ENCODE measurements at regions not wholly inside any gene's neighbourhood (a gene's known extent, or its start where the extent isn't known, plus 50 kb on each side); places are given as distances from the start of the nearest gene placed in this dataset.
"Not testable (repeated sequence)": the region's sequence is repeated elsewhere in the genome, so short reads cannot be mapped to it uniquely, and the experiment has no call there.

DNA sequence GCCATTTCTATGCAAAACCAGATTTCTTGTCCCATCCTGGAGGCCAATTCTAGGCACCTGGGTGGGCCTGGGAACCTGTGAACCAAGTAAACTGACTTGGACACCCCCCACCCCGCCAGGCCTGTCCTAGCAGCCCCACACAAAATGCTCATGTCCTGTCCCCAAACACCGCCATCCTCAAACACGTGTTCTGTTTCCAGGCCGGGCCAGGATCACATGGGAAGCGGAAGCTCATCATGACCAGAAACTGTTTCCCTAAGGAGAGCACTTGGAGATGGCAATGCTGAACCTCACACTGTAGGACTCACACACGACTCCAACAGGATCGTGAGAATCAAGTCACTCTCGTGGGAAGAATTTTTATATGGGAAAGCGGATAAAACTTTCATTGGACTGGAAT, 78.7 kb upstream of the DRD5 start:
- DNase-seq (ENCODE audit: low spot score) = not testable (repeated sequence)

DNA sequence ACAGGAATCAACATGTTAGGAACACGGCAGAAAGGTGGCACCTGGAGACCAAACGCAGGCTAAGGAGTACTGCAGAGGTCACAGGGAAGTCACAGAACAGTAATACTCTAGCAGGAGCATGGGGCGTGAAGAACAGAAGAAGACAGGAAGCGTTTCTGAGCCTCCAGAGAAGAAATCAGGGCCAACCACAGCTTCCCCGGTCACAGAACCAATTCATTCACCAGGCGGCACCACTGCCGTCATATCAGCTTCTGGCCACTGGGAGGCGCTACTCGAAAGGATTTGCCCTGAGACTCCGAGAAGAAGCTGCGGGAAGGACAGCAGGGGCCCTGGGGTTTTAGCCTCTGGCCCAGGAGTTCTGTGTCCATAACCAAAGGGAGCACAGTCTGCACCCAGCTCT, 78.0 kb upstream of the DRD5 start:
- DNase-seq (ENCODE audit: low spot score) = no peak

DNA sequence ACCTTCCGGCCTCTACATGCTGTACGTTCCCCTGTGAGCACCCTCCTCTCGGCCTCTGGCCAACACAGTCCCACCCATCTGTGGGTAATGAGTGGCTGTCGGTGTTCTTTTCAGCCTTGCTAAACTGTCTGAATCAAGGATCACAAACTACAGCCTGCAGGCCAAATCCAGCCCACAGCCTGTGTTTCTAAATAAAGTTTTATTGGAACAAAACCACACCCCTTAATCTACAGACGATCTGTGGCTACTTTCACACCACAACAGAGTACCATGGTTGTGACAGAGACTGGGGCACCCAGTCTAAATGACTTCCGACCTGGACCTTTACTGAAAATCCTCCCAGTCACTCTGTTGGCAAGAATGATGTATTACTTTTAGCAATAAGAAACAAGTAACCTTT, 77.3 kb upstream of the DRD5 start:
- not testable (repeated sequence) for DNase-seq (ENCODE audit: low spot score)

DNA sequence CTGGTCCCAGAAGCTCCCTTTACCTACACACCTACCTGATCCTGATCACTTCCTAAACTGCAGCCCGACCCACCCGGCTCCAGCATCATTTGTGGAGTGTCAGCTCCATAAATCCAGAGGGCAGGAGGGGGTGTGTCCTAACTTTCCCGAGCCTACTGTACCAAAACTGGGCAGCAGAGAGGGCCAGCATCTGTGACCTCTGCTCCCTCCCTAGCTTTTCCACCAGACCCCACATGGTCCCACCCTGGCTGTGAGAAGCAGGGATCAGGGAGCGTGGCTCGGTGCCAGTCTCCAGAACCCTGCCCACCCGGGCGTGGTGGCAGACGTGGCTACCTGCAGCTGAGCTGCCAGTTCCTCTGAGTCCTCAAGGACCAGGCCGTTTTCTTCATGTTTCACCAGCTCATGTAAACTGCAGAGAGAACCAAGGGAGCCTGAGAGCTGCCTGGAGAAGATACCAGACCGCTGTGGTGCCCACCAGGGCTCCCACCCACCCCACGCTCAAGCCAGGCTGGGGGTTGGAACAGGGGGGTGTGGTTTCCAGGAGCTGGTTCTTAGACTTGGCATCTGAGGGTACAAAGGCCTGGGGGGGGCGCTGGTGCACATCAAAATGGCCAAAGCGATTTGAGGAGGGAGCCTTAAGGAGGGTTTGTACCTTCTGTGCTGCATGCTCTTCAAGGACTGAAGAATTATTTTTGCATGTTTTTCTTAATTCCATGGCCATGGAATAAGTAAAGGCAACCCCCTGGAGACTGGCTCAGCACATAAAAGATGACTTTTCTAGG, 76.7 kb upstream of the DRD5 start:
- no peak for DNase-seq (ENCODE audit: low spot score)

DNA sequence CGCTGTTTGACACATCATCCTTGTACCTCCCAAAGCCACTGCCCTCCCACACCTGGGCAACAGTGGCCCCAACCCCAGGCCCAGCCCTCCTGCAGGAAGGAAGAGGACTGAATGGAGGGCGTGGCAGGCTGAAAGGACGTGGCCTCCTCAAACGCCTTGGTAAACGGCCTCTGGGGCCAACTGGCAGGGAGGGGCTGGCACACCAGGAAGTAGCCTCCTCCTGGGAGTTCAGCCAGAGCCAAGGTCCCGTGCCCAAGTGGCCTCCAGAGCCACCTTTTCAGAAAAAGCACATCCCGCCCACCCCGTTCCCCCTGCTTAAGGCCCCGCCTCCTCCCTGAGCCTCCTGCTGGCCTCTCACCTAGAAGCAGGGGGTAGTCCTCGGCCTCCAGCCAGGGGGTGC, 74.2 kb upstream of the DRD5 start:
- DNase-seq (ENCODE audit: low spot score) = not testable (repeated sequence)

DNA sequence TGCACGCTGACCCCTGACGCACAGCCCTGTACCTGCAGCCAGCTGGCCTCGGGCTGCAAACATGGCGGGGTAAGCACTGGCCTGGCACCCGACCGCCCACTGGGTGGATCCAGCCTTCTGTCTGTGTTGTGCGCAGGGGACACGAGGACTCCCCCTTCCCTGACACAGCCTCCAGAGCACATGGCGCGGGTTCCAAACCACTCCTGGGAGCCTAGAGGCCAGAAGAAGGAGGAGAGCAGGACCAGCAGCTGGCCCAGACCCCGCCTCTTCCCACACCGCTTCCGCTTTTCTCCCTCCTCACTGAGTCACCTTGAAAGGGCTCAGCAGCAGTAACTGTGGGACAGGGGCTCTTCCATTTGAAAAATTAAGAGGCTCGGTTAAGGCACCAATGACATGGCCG, 73.5 kb upstream of the DRD5 start:
- not testable (repeated sequence) for DNase-seq (ENCODE audit: low spot score)

DNA sequence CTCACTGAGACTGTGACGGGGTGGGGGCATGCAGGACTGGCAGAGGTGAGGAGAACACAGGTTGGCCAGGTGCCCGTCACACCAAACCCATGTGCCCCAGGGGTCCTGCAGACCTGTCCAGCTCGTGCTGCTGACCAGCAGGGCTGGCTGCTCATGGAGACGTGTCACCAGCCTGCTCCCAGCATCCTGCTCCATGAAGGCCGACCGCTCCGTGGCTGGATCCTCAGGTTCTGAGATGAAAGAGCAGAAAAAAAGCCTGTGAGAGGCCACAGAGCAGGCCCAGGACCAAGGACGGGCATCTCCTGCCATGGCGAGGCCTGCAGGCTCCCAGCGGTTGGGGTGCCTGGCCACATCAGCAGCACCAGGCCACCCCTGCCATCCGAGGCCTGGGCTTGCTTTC, 71.7 kb upstream of the DRD5 start:
- DNase-seq (ENCODE audit: low spot score) = no peak

DNA sequence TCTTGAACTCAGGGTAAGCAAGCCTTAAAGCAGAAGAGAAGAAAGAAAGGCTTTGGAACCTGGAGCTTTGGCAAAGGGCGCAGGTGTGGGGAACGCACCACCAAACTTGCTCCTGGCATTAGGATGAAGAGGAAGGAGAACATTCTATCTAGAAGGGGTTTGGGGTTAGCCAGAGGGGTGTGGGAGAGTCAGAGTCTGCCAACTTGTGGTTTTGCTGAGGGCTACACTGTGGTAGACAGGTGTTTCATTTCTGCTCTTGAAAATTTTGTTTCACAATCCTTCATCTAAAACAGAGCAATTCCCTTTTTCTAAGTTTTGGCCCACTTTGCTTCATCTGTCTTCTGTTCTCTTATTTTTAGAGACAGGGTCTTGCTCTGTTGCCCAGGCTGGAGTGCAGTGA, 66.2 kb upstream of the DRD5 start:
- DNase-seq (ENCODE audit: low spot score) = not testable (repeated sequence)

DNA sequence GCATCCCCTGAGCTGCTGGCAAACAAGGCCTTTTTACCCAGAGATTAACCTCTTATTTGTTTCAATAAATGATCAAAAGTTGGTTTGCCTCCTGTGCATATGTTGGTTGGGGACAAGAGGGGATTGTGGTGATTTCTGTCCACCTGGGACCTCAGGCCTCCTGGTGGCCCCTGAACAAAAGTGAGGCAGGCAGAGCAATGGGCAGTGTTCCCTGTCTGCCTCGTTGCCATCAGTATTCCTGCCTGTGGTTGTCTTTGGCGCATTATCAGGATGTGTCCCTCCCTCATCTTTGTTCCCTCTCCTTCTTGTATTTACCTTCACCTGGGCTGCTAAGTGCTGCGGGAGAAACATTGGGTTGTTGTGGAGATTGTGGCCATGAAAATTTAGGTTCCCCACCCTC, 65.3 kb upstream of the DRD5 start:
- DNase-seq (ENCODE audit: low spot score) = no peak

DNA sequence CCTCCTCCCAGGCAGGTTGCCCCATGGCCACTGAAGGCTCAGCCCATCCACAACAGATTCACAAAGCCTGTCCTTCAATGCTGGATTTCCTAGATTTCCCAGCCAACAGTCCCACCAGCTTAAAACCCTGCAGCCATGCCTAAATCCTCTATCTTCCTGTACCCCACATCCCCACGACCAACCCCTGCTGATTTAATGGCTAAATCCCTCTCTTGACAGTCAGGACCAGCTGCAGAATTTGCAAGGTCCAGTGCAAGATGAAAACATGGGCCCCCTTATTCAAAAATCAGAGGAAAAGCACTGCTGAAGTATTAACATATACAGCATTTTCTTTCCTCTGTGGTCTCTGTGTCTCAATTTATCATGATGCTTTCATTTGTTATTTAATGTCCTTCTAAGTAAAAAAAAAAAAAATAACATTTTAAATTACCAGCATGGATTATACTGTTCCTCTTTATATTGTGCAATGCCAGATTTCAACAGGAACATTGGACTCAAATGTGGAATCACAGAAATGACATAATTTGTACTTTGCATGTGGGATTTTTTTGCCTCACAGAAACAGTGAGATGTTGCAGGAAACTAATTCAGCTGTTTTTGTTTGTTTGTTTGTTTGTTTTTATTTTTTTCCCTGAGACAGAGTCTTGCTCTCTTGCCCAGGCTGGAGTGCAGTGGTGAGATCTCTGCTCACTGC, 63.0 kb upstream of the DRD5 start:
- DNase-seq (ENCODE audit: low spot score) = not testable (repeated sequence)

DNA sequence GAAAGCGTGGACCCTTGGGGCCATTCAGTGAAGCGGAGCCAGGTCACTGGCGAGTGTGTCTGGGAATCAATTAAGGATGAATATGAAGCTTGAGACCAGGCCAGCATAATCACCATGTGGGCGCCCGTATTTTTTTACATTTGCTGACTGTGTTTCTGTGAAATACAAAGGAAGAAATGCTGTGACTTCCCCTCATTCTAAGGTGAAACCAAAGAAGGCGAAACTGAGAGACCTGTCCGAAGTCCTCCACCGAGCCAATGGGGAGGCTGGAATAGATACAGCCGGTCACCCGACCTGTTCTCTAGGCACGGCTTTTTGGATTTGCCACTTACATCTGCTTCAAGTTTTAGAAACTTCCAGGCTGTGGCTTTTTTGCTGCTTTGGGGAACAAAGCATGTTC, 59.3 kb upstream of the DRD5 start:
- DNase-seq (ENCODE audit: low spot score) = not testable (repeated sequence)
